Left ventricle myocardium inferior (tissue), 1 donor: ENCODE measurements at regions not wholly inside any gene's neighbourhood (a gene's known extent, or its start where the extent isn't known, plus 50 kb on each side); places are given as distances from the start of the nearest gene placed in this dataset.

Experiments
- DNase-seq: peaks from one replicate; pipeline ENCODE4 v3.0.0-alpha.2; 2020
- H3K27ac ChIP-seq: fragments of 200-600 bp; replicated peaks from 2 replicates; pipeline ENCODE4 v1.8.0; 2021
- H3K27me3 ChIP-seq: fragments of 200-600 bp; 2 replicates; pipeline ENCODE4 v1.8.0; 2021; ENCODE audit warnings: low read depth
- H3K36me3 ChIP-seq: fragments of 200-600 bp; 2 replicates; pipeline ENCODE4 v1.8.0; 2021
- H3K4me1 ChIP-seq: fragments of 200-600 bp; 2 replicates; pipeline ENCODE4 v1.8.0; 2021
- H3K4me3 ChIP-seq: fragments of 200-600 bp; 2 replicates; pipeline ENCODE4 v1.8.0; 2021; ENCODE audit warnings: mild to moderate bottlenecking, moderate library complexity
- H3K9me3 ChIP-seq: fragments of 200-600 bp; replicated peaks from 2 replicates; pipeline ENCODE4 v1.8.0; 2021
- intact Hi-C: fragments of 100-400 bp; cut with micrococcal nuclease; formaldehyde crosslinking; loops from one replicate; pipeline ENCODE4 v1.11.0; 2022
- TF ChIP-seq, protein P1 (sequence below): fragments of 200-600 bp; IDR thresholded peaks from 2 replicates; pipeline ENCODE4 v1.8.0; 2021; ENCODE audit warnings: antibody characterized with exemption, mild to moderate bottlenecking, borderline replicate concordance
- donor health status: DM: no; HTN: yes; CAD: no; lungs with severe emphysema.

DNA sequence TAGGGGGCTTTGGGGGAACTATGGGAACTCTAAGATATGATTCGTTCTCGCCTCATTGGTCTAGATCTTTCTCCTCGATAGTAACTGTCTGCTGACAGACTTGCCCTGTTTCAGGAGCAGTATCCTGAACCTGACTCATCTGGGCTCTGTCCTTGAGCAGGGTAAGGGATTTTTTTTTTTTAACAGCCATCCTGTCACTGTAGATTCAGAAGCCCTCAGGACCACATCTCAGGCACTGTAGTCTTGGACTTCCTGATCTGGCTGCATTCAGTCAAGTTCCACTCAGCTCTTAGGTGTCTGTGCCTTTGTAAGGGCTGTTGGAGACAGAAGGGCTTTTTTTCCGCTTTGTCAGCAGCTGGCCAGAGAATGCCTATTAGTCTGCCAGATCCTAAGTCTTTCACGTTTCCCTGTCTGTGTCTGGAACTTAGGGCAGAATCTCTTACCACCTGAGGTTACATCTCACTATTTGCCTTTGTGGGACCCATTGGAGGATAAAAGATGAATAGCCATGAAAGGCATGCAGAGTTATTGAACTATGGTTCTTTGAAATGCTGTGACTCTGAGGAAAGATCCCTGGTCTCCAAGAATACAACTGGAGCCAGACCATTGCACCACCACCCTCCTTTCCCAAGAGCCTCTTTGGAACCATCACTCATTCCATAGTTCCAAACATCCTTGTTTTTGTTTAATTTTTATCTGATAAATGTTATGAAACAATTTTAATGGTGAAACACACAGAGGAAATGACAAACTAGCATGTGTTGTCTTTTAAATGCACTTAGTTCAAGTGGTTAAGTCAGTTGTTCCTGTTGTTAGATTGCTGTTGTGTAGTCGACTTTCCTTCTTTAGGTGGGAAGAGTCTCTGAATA, 49.7 kb upstream of the MACF1 start:
- intact Hi-C loops, result no loop called here
- TF ChIP-seq, protein P1, sequence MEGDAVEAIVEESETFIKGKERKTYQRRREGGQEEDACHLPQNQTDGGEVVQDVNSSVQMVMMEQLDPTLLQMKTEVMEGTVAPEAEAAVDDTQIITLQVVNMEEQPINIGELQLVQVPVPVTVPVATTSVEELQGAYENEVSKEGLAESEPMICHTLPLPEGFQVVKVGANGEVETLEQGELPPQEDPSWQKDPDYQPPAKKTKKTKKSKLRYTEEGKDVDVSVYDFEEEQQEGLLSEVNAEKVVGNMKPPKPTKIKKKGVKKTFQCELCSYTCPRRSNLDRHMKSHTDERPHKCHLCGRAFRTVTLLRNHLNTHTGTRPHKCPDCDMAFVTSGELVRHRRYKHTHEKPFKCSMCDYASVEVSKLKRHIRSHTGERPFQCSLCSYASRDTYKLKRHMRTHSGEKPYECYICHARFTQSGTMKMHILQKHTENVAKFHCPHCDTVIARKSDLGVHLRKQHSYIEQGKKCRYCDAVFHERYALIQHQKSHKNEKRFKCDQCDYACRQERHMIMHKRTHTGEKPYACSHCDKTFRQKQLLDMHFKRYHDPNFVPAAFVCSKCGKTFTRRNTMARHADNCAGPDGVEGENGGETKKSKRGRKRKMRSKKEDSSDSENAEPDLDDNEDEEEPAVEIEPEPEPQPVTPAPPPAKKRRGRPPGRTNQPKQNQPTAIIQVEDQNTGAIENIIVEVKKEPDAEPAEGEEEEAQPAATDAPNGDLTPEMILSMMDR, result no peak

More for the DNA sequence above, 49.7 kb upstream of the MACF1 start:
- Histone ChIP-seq H3K4me3 (no peak overlapping the region), H3K27me3 (no peaks in the 10 kb centered on the region), H3K9me3 (no peaks in the 10 kb centered on the region), H3K27ac (peak overlapping the region; percentile 53), H3K36me3 (no peaks in the 10 kb centered on the region), H3K4me1 (peaks cover 84% of the 10 kb centered on the region)
- DNase-seq, result peak; percentile 26
